ENCODE measurements at regions not wholly inside any gene's neighbourhood (a gene's known extent, or its start where the extent isn't known, plus 50 kb on each side); places are given as distances from the start of the nearest gene placed in this dataset.

GRCh38 chr19:30653646-30654386 is 281.6 kb downstream of the ZNF536 start:
- no peak for TF ChIP-seq POLR2A (IDR thresholded peaks at IDR 0.05)
- no peak for TF ChIP-seq POLR2AphosphoS5 (IDR thresholded peaks at IDR 0.05)

Measured in prostate gland (tissue), 1 donor.